HG03469 (cell line): ENCODE measurements at regions not wholly inside any gene's neighbourhood (a gene's known extent, or its start where the extent isn't known, plus 50 kb on each side); places are given as distances from the start of the nearest gene placed in this dataset.

Experiments used
- ATAC-seq: cut with Tn5 transposase; IDR thresholded peaks from one replicate; pipeline ENCODE4 v1.9.1; 2021; ENCODE audit warnings: mild to moderate bottlenecking, moderate library complexity, moderate number of reproducible peaks; ENCODE audit not compliant: unreplicated experiment

GRCh38 chr12:115598871-115599811, 678.4 kb downstream of the MED13L start:
- no peak for ATAC-seq

DNA sequence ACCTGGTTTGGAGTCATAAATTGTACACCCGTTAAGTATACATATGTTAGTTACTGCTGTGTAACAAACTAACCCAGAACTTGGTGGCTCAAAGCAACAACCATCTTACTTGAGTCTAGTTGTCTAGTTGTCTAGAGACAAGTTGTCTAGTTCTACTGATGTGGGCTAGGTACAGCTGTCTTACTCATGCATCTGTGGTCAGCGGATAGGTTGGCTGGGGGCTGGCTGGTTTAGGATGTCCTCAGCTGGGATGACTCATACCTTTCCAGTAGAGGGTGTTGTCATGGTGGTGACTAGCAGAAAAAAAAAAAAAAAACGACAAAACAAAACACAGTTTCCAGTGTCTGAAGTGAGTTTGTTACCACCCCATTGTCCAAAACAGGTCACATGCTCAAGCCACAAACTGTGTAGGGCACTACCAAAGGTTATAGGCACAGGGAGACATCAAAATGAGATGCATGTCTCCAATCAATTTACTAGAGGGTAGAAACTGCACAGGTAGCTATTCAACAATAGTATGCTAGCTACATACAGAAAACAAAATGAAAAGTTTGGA, 680.3 kb downstream of the MED13L start:
- no peak for ATAC-seq

- no peak for ATAC-seq
These were observed 689.4 kb downstream of the MED13L start for GRCh38 chr12:115588131-115588530.

DNA sequence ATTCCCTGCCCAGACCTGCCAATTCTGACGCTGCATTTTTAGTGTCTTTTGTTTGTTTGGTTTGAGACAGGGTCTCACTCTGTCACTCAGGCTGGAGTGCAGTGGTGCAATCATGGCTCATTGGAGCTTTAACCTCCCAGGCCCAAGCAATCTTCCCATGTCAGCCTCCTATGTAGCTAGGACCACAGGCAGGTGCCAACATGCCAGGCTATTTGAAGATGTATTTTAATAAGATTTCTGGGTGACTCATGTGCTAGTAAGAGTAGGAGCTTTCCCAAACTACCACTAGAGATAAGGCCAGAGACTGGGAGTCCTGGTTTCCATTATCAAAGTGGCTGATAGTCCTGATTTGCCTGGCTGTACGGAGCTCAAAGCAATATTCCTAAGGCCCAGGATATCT, 693.3 kb downstream of the MED13L start:
- ATAC-seq, result no peak

GRCh38 chr12:115583591-115583990, 693.9 kb downstream of the MED13L start:
- no peak for ATAC-seq

- no peak for ATAC-seq
These were observed 700.1 kb downstream of the MED13L start for GRCh38 chr12:115577401-115577800.

DNA sequence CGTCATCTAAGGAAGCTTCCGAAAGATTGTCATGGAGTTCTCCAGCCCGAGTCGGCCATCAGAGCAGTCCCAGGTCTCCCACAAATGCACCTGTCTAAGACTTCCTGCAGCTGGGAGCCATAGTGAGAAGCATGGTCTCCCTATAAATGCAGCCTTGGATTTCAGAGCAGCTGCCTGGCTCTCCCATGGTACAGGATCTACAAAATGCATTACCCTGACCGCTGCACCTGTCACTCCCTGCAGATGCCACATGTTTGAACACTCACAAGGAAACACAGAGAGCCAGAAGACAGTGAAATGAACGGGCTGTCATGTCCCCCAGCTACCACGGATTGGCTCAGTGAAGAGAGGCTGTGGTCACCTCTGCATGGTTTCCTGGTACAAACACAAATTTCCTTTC, 702.7 kb downstream of the MED13L start:
- no peak for ATAC-seq

- peak; percentile 94 for ATAC-seq
These were observed 705.1 kb downstream of the MED13L start for GRCh38 chr12:115572440-115572839.

- ATAC-seq, result no peak
These were observed 706.0 kb downstream of the MED13L start for GRCh38 chr12:115571446-115571845.

DNA sequence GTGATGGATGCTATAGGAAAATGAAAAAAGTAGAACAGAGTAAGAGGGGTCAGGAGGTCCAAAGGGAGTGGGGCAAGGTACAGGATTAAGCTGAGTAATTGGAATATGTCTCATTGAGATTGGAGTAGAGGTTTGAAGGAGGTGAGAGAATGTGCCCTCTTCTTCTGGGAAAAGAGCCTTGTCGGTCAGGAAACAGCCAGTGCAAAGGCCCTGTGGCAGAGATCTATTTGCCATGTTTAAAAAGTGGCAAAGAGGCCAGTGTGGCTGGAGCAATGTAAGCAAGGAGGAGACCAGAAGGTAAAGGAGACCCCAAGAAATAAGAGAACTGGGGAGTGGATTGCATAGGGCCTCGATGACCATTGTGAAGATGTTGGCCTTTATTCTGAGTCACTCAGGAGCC, 706.5 kb downstream of the MED13L start:
- ATAC-seq, result no peak

DNA sequence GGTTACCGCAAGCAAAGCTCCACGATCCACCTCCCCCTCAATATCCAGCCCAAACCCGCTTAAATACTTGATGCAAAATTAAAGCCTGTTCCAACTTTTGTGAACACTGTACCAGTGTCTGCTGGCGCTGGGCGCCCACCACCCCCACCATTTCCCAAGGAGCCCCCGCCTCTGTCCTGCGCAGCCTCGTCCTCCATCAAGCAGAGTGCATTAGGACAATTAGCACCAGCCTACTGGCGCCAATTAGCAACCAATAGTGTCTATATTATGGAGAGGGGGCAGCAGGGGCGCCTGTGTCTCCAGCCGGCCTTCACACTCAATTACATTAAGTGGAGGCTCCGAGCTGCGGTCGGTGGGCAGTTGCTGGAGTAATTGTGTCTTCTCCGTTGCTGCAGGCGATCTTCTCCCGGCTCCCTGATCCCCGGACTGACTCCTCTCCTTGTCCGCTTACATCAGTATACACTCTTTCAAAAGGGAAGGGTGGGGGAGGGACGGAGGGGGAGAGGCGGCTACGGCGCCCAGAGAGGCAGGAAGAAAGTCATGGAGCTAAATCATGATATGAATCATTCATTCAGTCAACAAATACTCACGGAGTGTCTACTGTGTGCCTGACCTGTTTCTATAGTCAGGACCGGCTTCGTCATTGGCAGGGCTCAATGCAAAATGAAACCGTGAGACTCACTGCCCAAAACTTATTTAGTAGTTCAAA, 707.3 kb downstream of the MED13L start:
- ATAC-seq, result no peak

GRCh38 chr12:115569345-115570068, 708.0 kb downstream of the MED13L start:
- ATAC-seq, result no peak

GRCh38 chr12:115558281-115558680, 719.2 kb downstream of the MED13L start:
- no peak for ATAC-seq

GRCh38 chr12:115553622-115554021, 723.9 kb downstream of the MED13L start:
- ATAC-seq, result no peak

DNA sequence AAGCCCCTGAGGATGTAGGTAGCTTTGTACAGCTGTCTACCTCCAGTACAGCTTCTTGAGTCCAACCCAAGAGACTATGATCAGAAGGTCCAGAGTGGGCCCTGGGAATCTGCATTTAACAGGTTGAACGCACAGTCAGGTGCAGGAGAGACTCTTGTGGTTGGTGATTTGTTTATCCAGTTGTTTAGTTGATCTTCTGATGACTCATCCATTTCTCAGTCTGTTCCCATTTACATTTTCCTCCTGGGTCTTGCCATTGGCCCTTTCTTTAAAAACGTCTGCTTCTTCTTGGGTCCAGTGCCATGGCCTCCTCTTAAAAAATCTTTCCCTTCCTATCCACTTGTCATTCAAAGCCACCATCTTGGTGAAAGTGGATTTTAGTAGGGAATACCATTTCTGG, 734.2 kb downstream of the MED13L start:
- no peak for ATAC-seq

DNA sequence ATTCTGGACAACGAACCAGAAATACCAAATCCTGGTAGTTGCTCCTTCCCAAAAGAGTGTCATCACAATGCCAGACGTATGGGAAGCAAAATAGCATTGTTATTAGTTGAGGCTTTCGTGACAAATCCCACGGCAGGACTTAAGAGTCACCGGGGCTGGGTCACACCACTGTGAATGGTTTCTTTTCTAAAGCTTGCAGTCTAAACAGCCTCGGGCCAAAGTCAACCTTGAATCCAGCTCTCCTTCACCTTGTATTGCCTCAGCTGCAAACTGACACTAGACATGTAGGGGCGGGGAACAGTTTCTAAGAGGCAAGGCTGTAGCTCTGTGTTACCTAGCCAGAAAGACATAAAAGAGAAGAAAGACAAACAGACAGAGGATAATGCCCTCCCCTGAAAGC, 734.8 kb downstream of the MED13L start:
- ATAC-seq, result no peak

- ATAC-seq, result no peak
These were observed 735.5 kb downstream of the MED13L start for GRCh38 chr12:115541891-115542421.

DNA sequence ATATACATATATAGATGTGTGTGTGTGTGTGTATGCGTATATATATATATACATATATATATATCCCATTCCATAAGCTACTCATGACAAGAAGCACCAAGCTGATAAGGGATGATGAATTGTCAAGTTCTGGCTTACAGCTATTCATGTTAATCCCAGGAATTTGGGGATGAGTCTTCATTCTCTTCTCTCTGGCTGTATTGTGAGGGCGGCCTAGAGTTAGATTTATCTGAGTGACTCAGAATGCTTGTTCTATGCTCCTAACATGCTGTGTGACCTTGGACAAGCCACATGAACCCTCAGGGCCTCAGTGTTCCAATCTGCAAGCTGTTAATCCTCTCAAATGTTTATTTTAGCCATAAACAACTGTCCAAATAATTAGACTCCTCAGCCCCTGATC, 749.0 kb downstream of the MED13L start:
- no peak for ATAC-seq

DNA sequence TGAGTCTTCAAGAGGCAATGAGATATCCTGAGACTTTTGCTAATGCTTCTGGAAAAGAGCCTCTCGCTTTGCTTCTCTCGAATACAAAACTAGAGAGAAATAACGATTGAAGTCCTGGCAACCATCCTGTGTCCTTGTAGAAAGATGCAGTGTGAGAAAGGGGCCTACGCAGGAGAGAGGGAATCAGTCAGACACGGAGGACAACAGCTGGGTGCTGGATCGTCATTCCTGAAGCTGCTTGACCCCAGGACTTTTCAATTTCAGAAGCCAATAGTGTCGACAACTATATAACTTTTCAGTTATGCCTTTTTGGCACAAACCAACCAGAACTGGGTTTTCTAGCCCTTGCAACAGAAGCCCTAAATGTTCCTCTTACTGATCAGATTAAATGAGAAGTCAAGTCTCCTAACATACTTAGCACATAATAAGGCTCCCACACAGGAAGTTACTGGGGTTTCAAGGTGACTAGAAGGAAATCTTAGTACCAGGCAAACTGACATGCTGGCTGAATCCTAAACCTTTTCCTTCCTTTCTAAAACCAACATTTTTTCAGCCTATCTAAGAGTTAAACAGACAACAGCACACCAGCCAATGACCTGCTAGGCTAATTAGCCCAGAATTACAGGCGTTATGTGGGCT, 755.6 kb downstream of the MED13L start:
- ATAC-seq, result no peak

- ATAC-seq, result no peak
These were observed 757.6 kb downstream of the MED13L start for GRCh38 chr12:115519887-115520286.
